GM23338 (cell line): ENCODE measurements at regions not wholly inside any gene's neighbourhood (a gene's known extent, or its start where the extent isn't known, plus 50 kb on each side); places are given as distances from the start of the nearest gene placed in this dataset.

Experiments
- EZH2 ChIP-seq: fragments of 200-600 bp; sonication (generic); IDR thresholded peaks from one replicate; pipeline ENCODE4 v1.8.0; 2017; ENCODE audit warnings: antibody characterized with exemption, mild to moderate bottlenecking, low read depth; ENCODE audit not compliant: unreplicated experiment
- POLR2AphosphoS5 ChIP-seq: IDR thresholded peaks from 2 replicates; pipeline ENCODE4 v1.6.1; 2016; ENCODE audit warnings: antibody characterized with exemption, low read depth
- TF ChIP-seq, protein P1 (sequence below), 2 experiments: fragments of 200-600 bp in 1 of 2; sonication (generic) in 1 of 2; conservative IDR thresholded peaks; 2 replicates each; pipeline versions ENCODE4 v1.5.1 to v1.6.1; 2016 to 2017; ENCODE audit warnings: antibody characterized with exemption in 2 of 2, low read depth in 2 of 2, mild to moderate bottlenecking in 2 of 2, moderate library complexity in 1 of 2

GRCh38 chr7:130972201-130972600 is 238.2 kb upstream of the KLF14 start:
- no peak for TF ChIP-seq POLR2AphosphoS5
- TF ChIP-seq, protein P1, sequence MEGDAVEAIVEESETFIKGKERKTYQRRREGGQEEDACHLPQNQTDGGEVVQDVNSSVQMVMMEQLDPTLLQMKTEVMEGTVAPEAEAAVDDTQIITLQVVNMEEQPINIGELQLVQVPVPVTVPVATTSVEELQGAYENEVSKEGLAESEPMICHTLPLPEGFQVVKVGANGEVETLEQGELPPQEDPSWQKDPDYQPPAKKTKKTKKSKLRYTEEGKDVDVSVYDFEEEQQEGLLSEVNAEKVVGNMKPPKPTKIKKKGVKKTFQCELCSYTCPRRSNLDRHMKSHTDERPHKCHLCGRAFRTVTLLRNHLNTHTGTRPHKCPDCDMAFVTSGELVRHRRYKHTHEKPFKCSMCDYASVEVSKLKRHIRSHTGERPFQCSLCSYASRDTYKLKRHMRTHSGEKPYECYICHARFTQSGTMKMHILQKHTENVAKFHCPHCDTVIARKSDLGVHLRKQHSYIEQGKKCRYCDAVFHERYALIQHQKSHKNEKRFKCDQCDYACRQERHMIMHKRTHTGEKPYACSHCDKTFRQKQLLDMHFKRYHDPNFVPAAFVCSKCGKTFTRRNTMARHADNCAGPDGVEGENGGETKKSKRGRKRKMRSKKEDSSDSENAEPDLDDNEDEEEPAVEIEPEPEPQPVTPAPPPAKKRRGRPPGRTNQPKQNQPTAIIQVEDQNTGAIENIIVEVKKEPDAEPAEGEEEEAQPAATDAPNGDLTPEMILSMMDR (conservative IDR thresholded peaks at IDR 0.05; ENCODE audit: low read depth in 2 of 2) = no peak
- TF ChIP-seq EZH2 = no peak
